Gastroesophageal sphincter (tissue), 4 donors: ENCODE measurements at regions not wholly inside any gene's neighbourhood (a gene's known extent, or its start where the extent isn't known, plus 50 kb on each side); places are given as distances from the start of the nearest gene placed in this dataset.

Source experiments
- ATAC-seq: fragments of 150-250 bp; one replicate; pipeline ENCODE4 v1.9.1; 2016; ENCODE audit warnings: mild to moderate bottlenecking, moderate library complexity
- H3K27ac ChIP-seq, 4 donors: fragments of 200-600 bp; sonication (generic) in 3 of 4; 1 replicate in 3 of 4; 2 replicates in 1 of 4; pipeline ENCODE4 v1.5.1; 2016 to 2019
- H3K27me3 ChIP-seq: fragments of 200-600 bp; sonication (generic); one replicate; pipeline ENCODE4 v1.5.1; 2019
- H3K36me3 ChIP-seq, 2 donors: fragments of 200-600 bp; sonication (generic); one replicate each; pipeline ENCODE4 v1.5.1; 2019; ENCODE audit warnings: control low read depth in 1 of 2
- H3K4me1 ChIP-seq, 3 donors: fragments of 200-600 bp; sonication (generic); 1 replicate in 2 of 3; 2 replicates in 1 of 3; pipeline ENCODE4 v1.5.1; 2016 to 2019; ENCODE audit warnings: control low read depth in 2 of 3
- H3K4me3 ChIP-seq, 2 donors: fragments of 200-600 bp; sonication (generic); one replicate each; pipeline ENCODE4 v1.5.1; 2019; ENCODE audit warnings: mild to moderate bottlenecking in 1 of 2, moderate library complexity in 1 of 2
- H3K9me3 ChIP-seq, 3 donors: fragments of 200-600 bp; sonication (generic); one replicate each; pipeline ENCODE4 v1.5.1; 2017 to 2019; ENCODE audit warnings: control low read depth in 2 of 3
- EP300 ChIP-seq: sonication (generic); formaldehyde crosslinking; IDR thresholded peaks from one replicate; pipeline ENCODE4 v1.6.1; 2017; ENCODE audit warnings: antibody characterized with exemption, mild to moderate bottlenecking
- POLR2A ChIP-seq, 2 donors: fragments of 450-650 bp; IDR thresholded peaks; one replicate each; pipeline ENCODE4 v1.6.1; 2017; ENCODE audit warnings: antibody characterized with exemption in 2 of 2, mild to moderate bottlenecking in 2 of 2, moderate library complexity in 1 of 2
- POLR2AphosphoS5 ChIP-seq: sonication (generic); formaldehyde crosslinking; IDR thresholded peaks from one replicate; pipeline ENCODE4 v1.6.1; 2017; ENCODE audit warnings: antibody characterized with exemption
- WGBS, 2 donors: methylation state at CpG; one replicate each; pipeline ENCODE4 v1.1.5; 2018; ENCODE audit warnings: low coverage in 1 of 2; 5-methylcytosine and 5-hydroxymethylcytosine counted together
- TF ChIP-seq, protein P1 (sequence below), 4 experiments: fragments of 200-600 bp in 2 of 4; fragments of 450-650 bp in 2 of 4; sonication (generic) in 1 of 4; IDR thresholded peaks; one replicate each; pipeline ENCODE4 v1.5.1; 2017 to 2019; ENCODE audit warnings: antibody characterized with exemption in 4 of 4, mild to moderate bottlenecking in 2 of 4, moderate library complexity in 2 of 4

GRCh38 chr16:6068063-6068462 lies 970.5 kb upstream of the EEF2KMT start:
- 47% methylated on average over 4 of the region's 4 CpGs; no CpG with 5 or more reads in 1 of the 2 donors for WGBS, 2 donors
- TF ChIP-seq EP300 (no peak), POLR2AphosphoS5 (no peak), POLR2A (IDR thresholded peaks at IDR 0.05) (no peak)
- TF ChIP-seq, protein P1, sequence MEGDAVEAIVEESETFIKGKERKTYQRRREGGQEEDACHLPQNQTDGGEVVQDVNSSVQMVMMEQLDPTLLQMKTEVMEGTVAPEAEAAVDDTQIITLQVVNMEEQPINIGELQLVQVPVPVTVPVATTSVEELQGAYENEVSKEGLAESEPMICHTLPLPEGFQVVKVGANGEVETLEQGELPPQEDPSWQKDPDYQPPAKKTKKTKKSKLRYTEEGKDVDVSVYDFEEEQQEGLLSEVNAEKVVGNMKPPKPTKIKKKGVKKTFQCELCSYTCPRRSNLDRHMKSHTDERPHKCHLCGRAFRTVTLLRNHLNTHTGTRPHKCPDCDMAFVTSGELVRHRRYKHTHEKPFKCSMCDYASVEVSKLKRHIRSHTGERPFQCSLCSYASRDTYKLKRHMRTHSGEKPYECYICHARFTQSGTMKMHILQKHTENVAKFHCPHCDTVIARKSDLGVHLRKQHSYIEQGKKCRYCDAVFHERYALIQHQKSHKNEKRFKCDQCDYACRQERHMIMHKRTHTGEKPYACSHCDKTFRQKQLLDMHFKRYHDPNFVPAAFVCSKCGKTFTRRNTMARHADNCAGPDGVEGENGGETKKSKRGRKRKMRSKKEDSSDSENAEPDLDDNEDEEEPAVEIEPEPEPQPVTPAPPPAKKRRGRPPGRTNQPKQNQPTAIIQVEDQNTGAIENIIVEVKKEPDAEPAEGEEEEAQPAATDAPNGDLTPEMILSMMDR (IDR thresholded peaks at IDR 0.05) = no peak
- Histone ChIP-seq H3K27ac (no peak overlapping the region), H3K36me3 (no peaks in the 10 kb centered on the region), H3K27me3 (no peaks in the 10 kb centered on the region), H3K4me1 (no peaks in the 10 kb centered on the region), H3K4me3 (no peak overlapping the region), H3K9me3 (no peaks in the 10 kb centered on the region)
- no peak for ATAC-seq

DNA sequence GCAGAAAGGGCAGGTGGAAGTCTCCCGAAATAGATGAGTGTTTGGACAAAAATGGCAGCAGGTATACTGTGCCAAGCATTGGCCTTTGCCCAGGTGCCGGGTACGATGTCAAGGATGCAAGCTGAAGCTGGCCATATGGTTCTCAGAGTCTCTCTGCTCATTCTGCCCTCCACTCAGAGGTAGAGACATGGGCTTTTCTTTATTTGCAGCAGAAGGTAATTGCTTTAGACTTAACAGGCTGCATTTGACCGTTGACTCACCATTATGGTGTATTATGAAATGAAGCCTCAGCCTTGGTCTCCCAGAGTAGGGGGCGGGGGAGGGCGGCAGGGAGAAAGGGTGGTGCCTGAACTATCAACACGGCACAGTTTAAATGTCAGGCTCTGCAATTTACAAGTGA lies 969.1 kb upstream of the EEF2KMT start:
- 58 to 68% methylated on average over 4 of the region's 7 CpGs for WGBS, 2 donors
- no peak for TF ChIP-seq POLR2A (IDR thresholded peaks at IDR 0.05)
- TF ChIP-seq, protein P1 (IDR thresholded peaks at IDR 0.05) = no peak
- no peak for TF ChIP-seq EP300
- no peak for TF ChIP-seq POLR2AphosphoS5
- no peaks in the 10 kb centered on the region for H3K27me3 ChIP-seq
- no peak overlapping the region for H3K27ac ChIP-seq
- ATAC-seq = no peak
- no peaks in the 10 kb centered on the region for H3K4me1 ChIP-seq
- no peak overlapping the region for H3K4me3 ChIP-seq
- no peaks in the 10 kb centered on the region for H3K9me3 ChIP-seq
- H3K36me3 ChIP-seq = no peaks in the 10 kb centered on the region

DNA sequence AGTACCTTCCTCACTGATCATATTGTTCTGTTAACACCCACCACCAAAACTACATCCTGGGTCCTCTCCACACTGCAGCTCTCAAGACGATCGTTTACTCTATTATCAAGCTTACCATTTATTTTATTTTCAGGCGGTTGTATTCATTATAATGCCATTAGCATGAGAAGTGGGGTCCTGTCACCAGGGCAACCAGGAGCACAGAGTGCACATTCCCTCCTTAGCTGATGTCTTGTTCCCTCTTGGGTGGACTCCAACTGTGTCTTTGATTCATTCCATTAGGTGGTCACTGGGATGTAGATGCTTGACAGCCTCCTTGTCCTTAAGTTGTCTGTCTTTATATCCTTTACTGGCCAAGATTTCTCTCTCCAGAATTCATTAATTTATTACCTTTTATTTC lies 965.9 kb upstream of the EEF2KMT start:
- Histone ChIP-seq H3K9me3 (no peaks in the 10 kb centered on the region), H3K4me1 (no peaks in the 10 kb centered on the region), H3K36me3 (no peaks in the 10 kb centered on the region), H3K27ac (no peak overlapping the region), H3K4me3 (no peak overlapping the region), H3K27me3 (no peaks in the 10 kb centered on the region)
- TF ChIP-seq, protein P1 (IDR thresholded peaks at IDR 0.05) = no peak
- TF ChIP-seq POLR2AphosphoS5 (no peak), POLR2A (IDR thresholded peaks at IDR 0.05) (no peak), EP300 (no peak)
- 33 to 50% methylated on average over 2 to 3 of the region's 3 CpGs for WGBS, 2 donors
- ATAC-seq = no peak

DNA sequence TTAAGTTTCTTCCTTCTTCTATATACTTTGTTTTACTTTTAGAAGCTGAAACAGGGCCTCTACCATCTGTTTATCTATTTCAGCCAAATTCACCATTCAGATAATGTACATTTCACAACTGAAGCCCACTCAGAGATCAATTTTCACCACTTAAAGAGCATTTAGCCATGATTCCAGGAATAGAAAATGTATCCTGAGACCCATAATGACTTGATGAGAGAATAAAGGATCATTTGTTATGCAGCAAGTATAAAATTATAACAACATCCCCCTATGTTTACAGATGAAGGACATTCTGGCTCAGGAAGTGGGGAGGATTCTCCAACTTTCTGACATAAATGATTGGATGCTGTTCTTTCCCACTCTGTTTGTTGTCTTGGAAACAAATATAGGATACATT lies 962.1 kb upstream of the EEF2KMT start:
- no peaks in the 10 kb centered on the region for H3K36me3 ChIP-seq
- no peak for TF ChIP-seq POLR2A (IDR thresholded peaks at IDR 0.05)
- TF ChIP-seq POLR2AphosphoS5 = no peak
- TF ChIP-seq, protein P1 (IDR thresholded peaks at IDR 0.05) = no peak
- no peak for TF ChIP-seq EP300

DNA sequence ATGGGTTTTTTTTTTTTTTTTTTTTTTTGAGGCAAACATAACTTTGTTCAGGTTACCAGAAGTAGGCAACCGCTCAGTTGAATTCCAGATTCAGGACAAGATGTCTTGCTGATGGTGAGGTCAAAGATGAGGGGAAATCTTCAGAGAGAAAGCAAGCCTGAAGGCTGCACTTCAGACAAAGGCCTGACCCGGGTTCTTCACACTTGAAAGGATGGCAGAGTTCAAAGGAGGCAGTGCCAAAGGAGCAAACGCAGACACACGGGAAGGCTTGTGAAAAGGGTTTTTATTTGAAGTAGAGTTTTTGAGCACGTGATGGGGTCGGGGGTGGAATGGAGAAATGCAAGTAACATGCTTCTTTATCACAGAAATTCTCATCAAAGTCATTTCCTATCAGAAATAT lies 960.2 kb upstream of the EEF2KMT start:
- H3K27ac ChIP-seq = no peak overlapping the region
- no peaks in the 10 kb centered on the region for H3K4me1 ChIP-seq
- no peak overlapping the region for H3K4me3 ChIP-seq
- no peaks in the 10 kb centered on the region for H3K27me3 ChIP-seq
- H3K36me3 ChIP-seq = no peaks in the 10 kb centered on the region
- 53% methylated on average over 3 to 6 of the region's 6 CpGs for WGBS, 2 donors
- H3K9me3 ChIP-seq = no peaks in the 10 kb centered on the region
- ATAC-seq = no peak
- TF ChIP-seq POLR2AphosphoS5 = no peak
- TF ChIP-seq POLR2A (IDR thresholded peaks at IDR 0.05) = no peak
- no peak for TF ChIP-seq EP300
- TF ChIP-seq, protein P1 (IDR thresholded peaks at IDR 0.05) = no peak

More for the DNA sequence above, 962.1 kb upstream of the EEF2KMT start:
- Histone ChIP-seq H3K4me3 (no peak overlapping the region), H3K9me3 (no peaks in the 10 kb centered on the region), H3K27me3 (no peaks in the 10 kb centered on the region), H3K4me1 (no peaks in the 10 kb centered on the region), H3K27ac (no peak overlapping the region)
- ATAC-seq = no peak
